HepG2 (cell line): ENCODE measurements at regions not wholly inside any gene's neighbourhood (a gene's known extent, or its start where the extent isn't known, plus 50 kb on each side); places are given as distances from the start of the nearest gene placed in this dataset.
"Not testable (repeated sequence)": the region's sequence is repeated elsewhere in the genome, so short reads cannot be mapped to it uniquely, and the experiment has no call there.

Experiments used
- ATAC-seq: fragments of 200-7000 bp; cut with Tn5 transposase; 3 replicates; pipeline ENCODE4 v1.9.1; 2020; ENCODE audit warnings: mild to moderate bottlenecking, moderate library complexity
- BruUV-seq: library from RNA; stranded (reverse); fragments of 400-500 nt; replicated peaks from 2 replicates; lab custom pipeline; 2021; lab: Mats Ljungman, UMichigan
- CTCF ChIA-PET: fragments of 300-600 bp; formaldehyde crosslinking; extraction: SDS; loops from one replicate; lab custom pipeline; 2021; ENCODE audit warnings: low total read pairs, inconsistent platforms, low intra/inter-chr PET ratio; lab: Yijun Ruan, JAX
- POLR2A ChIA-PET: fragments of 350-600 bp; sonication (Branson Sonifier 250); formaldehyde crosslinking; loops from one replicate; lab custom pipeline; 2020; ENCODE audit warnings: antibody characterized with exemption, inconsistent platforms; lab: Yijun Ruan, JAX
- DNase-seq: peaks from one replicate; pipeline ENCODE4 v3.0.0-alpha.2; 2015; ENCODE audit warnings: low spot score
- FAIRE-seq: peaks from 3 replicates; lab custom pipeline; 2011; peaks lifted over from hg19 to GRCh38; lab: Jason Lieb, UNC
- H2AFZ ChIP-seq: one replicate; pipeline ENCODE4 v1.6.1; 2011; ENCODE audit warnings: low read length, inconsistent platforms
- H3K27ac ChIP-seq: fragments of 300-600 bp; 3 replicates; pipeline ENCODE4 v1.8.0; 2011; ENCODE audit warnings: mixed run types, mild to moderate bottlenecking, mixed read lengths, low read length, inconsistent platforms; ENCODE audit not compliant: insufficient read depth; ENCODE audit errors: extremely low read length
- H3K27me3 ChIP-seq, 2 experiments: fragments of 200-600 bp in 1 of 2; 2 replicates in 1 of 2; 3 replicates in 1 of 2; pipeline versions ENCODE4 v1.6.0 to v1.8.0; 2011; ENCODE audit warnings: low read length in 2 of 2, mild to moderate bottlenecking in 2 of 2, moderate library complexity in 2 of 2, inconsistent platforms in 1 of 2; ENCODE audit not compliant: insufficient read depth in 2 of 2, control insufficient read depth in 1 of 2
- H3K36me3 ChIP-seq, 2 experiments: fragments of 200-600 bp in 1 of 2; replicated peaks in 1 of 2; 2 replicates in 1 of 2; 3 replicates in 1 of 2; pipeline versions ENCODE4 v1.5.1 to v1.8.0; 2011; ENCODE audit warnings: low read length in 2 of 2, inconsistent platforms in 1 of 2; ENCODE audit not compliant: insufficient read depth in 2 of 2, control insufficient read depth in 1 of 2
- H3K4me1 ChIP-seq: 2 replicates; pipeline ENCODE4 v1.5.1; 2012; ENCODE audit warnings: low read length, inconsistent platforms; ENCODE audit not compliant: insufficient read depth
- H3K4me2 ChIP-seq: 2 replicates; pipeline ENCODE4 v1.6.0; 2011; ENCODE audit warnings: low read depth, low read length, inconsistent platforms
- H3K4me3 ChIP-seq, 3 experiments: fragments of 200-600 bp in 1 of 3; sonication (generic), shearing (Covaris generic) in 1 of 3; replicated peaks in 1 of 3; 2 replicates each; pipeline ENCODE4 v1.5.1; 2011 to 2016; ENCODE audit warnings: low read length in 3 of 3, inconsistent platforms in 2 of 3, low read depth in 2 of 3, mild to moderate bottlenecking in 2 of 3, control low read depth in 1 of 3, mixed read lengths in 1 of 3; ENCODE audit not compliant: insufficient read depth in 1 of 3
- H3K79me2 ChIP-seq: one replicate; pipeline ENCODE4 v1.6.1; 2011; ENCODE audit warnings: low read length, inconsistent platforms; ENCODE audit not compliant: insufficient read depth
- H3K9ac ChIP-seq: 2 replicates; pipeline ENCODE4 v1.6.0; 2011; ENCODE audit warnings: mild to moderate bottlenecking, low read depth, low read length, inconsistent platforms; ENCODE audit not compliant: insufficient read depth
- H3K9me3 ChIP-seq: 2 replicates; pipeline ENCODE4 v1.5.1; 2012; ENCODE audit warnings: mild to moderate bottlenecking, low read length
- H4K20me1 ChIP-seq: 2 replicates; pipeline ENCODE4 v1.6.0; 2011; ENCODE audit warnings: inconsistent platforms, mild to moderate bottlenecking, low read length, moderate library complexity; ENCODE audit not compliant: insufficient read depth
- CHCHD3 ChIP-seq: sonication (generic); formaldehyde crosslinking; IDR thresholded peaks from 2 replicates; pipeline ENCODE4 v1.8.0; 2022; ENCODE audit warnings: mild to moderate bottlenecking, missing genetic modification reagents, moderate library complexity
- IRF1 ChIP-seq: sonication (generic); formaldehyde crosslinking; IDR thresholded peaks from 2 replicates; pipeline ENCODE4 v1.4.0; 2020; ENCODE audit warnings: low read depth, mild to moderate bottlenecking, missing genetic modification reagents
- NR1H2 ChIP-seq: sonication (generic); formaldehyde crosslinking; IDR thresholded peaks from 2 replicates; pipeline ENCODE4 v1.8.1; 2022; ENCODE audit warnings: low read depth, missing genetic modification reagents, borderline replicate concordance
- PRMT3 ChIP-seq: sonication (generic); formaldehyde crosslinking; IDR thresholded peaks from 2 replicates; pipeline ENCODE4 v1.8.1; 2022; ENCODE audit warnings: low read depth, mild to moderate bottlenecking, moderate library complexity, missing genetic modification reagents, borderline replicate concordance
- ZFP36 ChIP-seq: fragments of 150-350 bp; IDR thresholded peaks from 2 replicates; pipeline ENCODE4 v1.6.1; 2018; ENCODE audit warnings: borderline replicate concordance, low read length, low read depth; ENCODE audit not compliant: partially characterized antibody
- ZFP36L2 ChIP-seq: sonication (generic); formaldehyde crosslinking; IDR thresholded peaks from 2 replicates; pipeline ENCODE4 v1.4.0; 2020; ENCODE audit warnings: missing genetic modification reagents
- ZNF280D ChIP-seq: sonication (generic); formaldehyde crosslinking; IDR thresholded peaks from 2 replicates; pipeline ENCODE4 v1.5.1; 2020; ENCODE audit warnings: mild to moderate bottlenecking, missing genetic modification reagents
- ZNF333 ChIP-seq: sonication (generic); formaldehyde crosslinking; IDR thresholded peaks from 2 replicates; pipeline ENCODE4 v1.4.0; 2020; ENCODE audit warnings: mild to moderate bottlenecking, missing genetic modification reagents, borderline replicate concordance
- ZSCAN31 ChIP-seq: sonication (generic); formaldehyde crosslinking; IDR thresholded peaks from 2 replicates; pipeline ENCODE4 v1.5.0; 2020; ENCODE audit warnings: low read depth, mild to moderate bottlenecking, missing genetic modification reagents
- ZZZ3 ChIP-seq: sonication (generic); formaldehyde crosslinking; IDR thresholded peaks from 2 replicates; pipeline ENCODE4 v1.4.0; 2020; ENCODE audit warnings: missing genetic modification reagents, mild to moderate bottlenecking, borderline replicate concordance
- WGBS: methylation state at CpG from one replicate; pipeline ENCODE4 v1.1.6; 2017; ENCODE audit warnings: low lambda C conversion rate; 5-methylcytosine and 5-hydroxymethylcytosine counted together
- in situ Hi-C: cut with HindIII; loops from 2 replicates; pipeline ENCODE4 v1.10.0; 2017; ENCODE audit warnings: low pct_unique_long_range_greater_than_20kb; ENCODE audit not compliant: extremely low pct_ligation_motif_present
- intact Hi-C: fragments of 100-400 bp; cut with micrococcal nuclease; formaldehyde crosslinking; loops from one replicate; pipeline ENCODE4 v1.10.0; 2022; ENCODE audit not compliant: unreplicated experiment
- TF ChIP-seq, protein P1 (sequence below): sonication (generic); formaldehyde crosslinking; IDR thresholded peaks from 2 replicates; pipeline ENCODE4 v1.5.0; 2020; ENCODE audit warnings: missing genetic modification reagents

DNA sequence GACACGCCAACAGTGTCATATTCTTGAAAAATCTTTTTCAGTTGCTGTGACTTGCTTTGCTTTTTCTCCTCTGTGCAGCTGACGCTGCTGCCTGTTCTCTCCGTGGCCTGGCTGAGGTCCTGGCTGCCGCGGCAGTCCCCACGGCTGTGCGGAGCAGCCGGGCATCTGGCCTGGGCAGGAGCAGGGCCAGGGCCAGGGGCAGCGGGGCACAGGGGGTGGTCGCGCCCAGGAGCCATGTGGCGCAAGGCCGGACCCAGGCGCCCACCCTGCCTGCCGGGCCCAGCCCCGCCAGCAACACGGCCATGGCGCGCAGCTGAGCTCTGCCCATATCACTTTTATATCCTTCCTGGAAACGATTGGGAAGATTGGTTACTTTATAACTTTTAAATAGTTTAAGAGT, 109.4 kb upstream of the ACBD5 start:
- no TSS peak for BruUV-seq
- Histone ChIP-seq H3K4me3 (no peak overlapping the region), H3K4me1 (no peaks in the 10 kb centered on the region), H3K27me3 (peaks cover 0 to 5% of the 10 kb centered on the region in 2 experiments; a peak in 1 of 5 replicates), H3K4me2 (no peak overlapping the region), H3K27ac (no peak overlapping the region), H3K79me2 (no peaks in the 10 kb centered on the region), H3K9me3 (no peaks in the 10 kb centered on the region), H2AFZ (no peak overlapping the region), H4K20me1 (no peaks in the 10 kb centered on the region), H3K36me3 (no peaks in the 10 kb centered on the region), H3K9ac (no peak overlapping the region)
- 57% methylated on average over 20 of the region's 20 CpGs for WGBS
- POLR2A ChIA-PET, result no interaction called here
- TF ChIP-seq ZSCAN31 (CRISPR knock-in tag) (no peak), ZZZ3 (no peak), ZFP36 (no peak), ZNF280D (no peak), NR1H2 (CRISPR knock-in tag) (no peak), ZNF333 (CRISPR knock-in tag) (no peak), PRMT3 (no peak), CHCHD3 (CRISPR knock-in tag) (no peak), IRF1 (no peak), ZFP36L2 (no peak)
- TF ChIP-seq, protein P1, sequence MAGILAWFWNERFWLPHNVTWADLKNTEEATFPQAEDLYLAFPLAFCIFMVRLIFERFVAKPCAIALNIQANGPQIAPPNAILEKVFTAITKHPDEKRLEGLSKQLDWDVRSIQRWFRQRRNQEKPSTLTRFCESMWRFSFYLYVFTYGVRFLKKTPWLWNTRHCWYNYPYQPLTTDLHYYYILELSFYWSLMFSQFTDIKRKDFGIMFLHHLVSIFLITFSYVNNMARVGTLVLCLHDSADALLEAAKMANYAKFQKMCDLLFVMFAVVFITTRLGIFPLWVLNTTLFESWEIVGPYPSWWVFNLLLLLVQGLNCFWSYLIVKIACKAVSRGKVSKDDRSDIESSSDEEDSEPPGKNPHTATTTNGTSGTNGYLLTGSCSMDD (CRISPR knock-in tag), result no peak
- intact Hi-C loops, result no loop called here
- CTCF ChIA-PET, result no interaction called here
- DNase-seq (no peak), ATAC-seq (no peak), FAIRE-seq (no peak)
- in situ Hi-C loops, result loop anchor here (10.0 to 25.0 kb wide), 2 partner anchors 125 to 1013 kb away; no protein-coding TSS in a partner anchor

DNA sequence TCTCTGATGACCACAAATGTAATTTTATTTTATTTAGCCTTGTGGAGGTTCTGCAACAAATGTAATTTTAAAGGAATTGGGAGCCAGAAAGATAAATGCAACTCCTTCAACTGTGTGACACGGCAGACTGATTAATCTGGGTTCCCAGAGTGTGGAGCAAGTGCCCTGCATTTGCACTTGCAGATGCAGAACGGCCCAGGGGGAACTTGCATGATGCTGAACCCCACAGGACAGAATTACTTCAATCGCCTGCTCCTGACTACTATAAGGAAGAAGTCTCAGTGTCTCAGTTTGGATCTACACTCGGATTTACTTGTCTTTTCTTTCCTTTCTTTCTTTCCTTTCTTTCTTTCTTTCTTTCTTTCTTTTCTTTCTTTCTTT, 107.2 kb upstream of the ACBD5 start:
- H3K4me1 ChIP-seq, H3K9ac ChIP-seq, in situ Hi-C loops, H2AFZ ChIP-seq, H3K36me3 ChIP-seq, H4K20me1 ChIP-seq, BruUV-seq, FAIRE-seq, ATAC-seq, H3K9me3 ChIP-seq, H3K27me3 ChIP-seq, DNase-seq, H3K4me2 ChIP-seq, POLR2A ChIA-PET, H3K79me2 ChIP-seq, intact Hi-C loops, H3K27ac ChIP-seq, H3K4me3 ChIP-seq, CTCF ChIA-PET: not testable (repeated sequence)
- 0% methylated on average over 4 of the region's 4 CpGs for WGBS
